DMS53 (cell line): ENCODE measurements at regions not wholly inside any gene's neighbourhood (a gene's known extent, or its start where the extent isn't known, plus 50 kb on each side); places are given as distances from the start of the nearest gene placed in this dataset.
"Not testable (repeated sequence)": the region's sequence is repeated elsewhere in the genome, so short reads cannot be mapped to it uniquely, and the experiment has no call there.

ENCODE experiments used
- DNase-seq: peaks from one replicate; lab custom pipeline; 2025; lab: John Stamatoyannopoulos, UW

DNA sequence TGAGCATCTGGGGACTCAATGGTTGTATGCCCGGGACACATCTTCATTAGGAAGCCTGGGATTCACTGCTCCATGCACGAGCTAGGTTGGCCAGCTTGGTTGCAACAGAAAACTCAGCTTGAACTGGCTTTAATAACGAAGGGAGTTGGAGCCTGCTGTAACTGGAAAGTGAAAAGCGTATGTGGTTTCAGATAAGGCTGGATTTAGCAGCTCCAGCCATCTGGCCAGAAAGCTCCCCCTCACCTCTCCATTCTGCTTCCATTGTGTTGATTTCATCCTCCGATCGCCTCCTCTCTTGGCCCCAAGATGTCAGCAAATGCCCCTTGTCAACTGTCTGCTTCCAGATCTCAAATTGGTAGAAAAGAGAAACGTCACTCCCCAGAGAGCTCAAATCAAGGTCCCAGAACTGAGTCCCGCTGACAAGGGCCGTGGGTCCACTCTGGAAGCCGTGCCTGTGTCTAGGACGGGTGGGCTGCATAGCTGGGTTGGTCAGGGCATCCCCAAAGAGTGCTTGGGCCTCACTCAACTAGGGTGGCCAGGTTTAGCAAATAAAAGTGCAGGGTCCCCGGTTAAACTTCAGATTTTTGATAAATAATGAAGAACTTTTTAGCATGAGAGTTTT lies 117.0 kb upstream of the PMEPA1 start:
- no peak for DNase-seq

DNA sequence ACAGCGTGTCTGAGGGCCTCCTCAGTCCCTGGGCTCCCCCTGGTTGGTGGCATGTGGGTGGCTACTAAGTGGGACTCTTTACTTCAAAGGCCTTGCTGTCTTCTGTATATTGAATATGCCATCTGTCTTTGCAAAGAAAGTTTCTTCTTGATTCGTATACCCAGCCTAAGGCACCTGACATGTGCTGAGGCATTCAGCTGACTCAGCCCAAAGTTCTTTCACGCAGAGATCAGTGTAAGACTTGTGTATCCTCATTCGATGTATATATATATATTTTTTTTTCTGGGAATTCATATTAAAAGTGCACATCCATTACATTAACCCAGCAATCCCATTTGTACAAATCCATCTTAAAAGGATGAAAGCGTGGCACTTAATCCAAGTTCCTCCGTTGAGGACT lies 115.1 kb upstream of the PMEPA1 start:
- no peak for DNase-seq

DNA sequence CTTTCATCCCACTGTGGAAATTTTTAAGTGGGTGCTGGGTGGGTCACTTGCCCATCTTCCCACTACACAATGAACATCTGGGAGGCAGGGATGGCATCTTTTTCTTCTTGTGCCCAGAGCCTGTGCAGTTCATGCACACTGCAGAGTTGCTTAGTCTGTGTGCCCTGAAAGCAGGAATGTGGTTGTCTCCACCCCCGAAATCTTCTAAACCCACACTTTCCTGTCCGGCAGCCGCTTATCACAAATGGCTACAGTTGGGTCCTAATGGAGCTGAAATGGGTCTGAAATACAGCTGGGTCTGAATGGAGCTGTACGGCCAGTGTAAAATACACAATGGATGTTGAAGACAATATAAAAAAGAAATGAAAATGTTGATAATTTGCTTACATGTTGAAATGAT lies 112.1 kb upstream of the PMEPA1 start:
- no peak for DNase-seq

DNA sequence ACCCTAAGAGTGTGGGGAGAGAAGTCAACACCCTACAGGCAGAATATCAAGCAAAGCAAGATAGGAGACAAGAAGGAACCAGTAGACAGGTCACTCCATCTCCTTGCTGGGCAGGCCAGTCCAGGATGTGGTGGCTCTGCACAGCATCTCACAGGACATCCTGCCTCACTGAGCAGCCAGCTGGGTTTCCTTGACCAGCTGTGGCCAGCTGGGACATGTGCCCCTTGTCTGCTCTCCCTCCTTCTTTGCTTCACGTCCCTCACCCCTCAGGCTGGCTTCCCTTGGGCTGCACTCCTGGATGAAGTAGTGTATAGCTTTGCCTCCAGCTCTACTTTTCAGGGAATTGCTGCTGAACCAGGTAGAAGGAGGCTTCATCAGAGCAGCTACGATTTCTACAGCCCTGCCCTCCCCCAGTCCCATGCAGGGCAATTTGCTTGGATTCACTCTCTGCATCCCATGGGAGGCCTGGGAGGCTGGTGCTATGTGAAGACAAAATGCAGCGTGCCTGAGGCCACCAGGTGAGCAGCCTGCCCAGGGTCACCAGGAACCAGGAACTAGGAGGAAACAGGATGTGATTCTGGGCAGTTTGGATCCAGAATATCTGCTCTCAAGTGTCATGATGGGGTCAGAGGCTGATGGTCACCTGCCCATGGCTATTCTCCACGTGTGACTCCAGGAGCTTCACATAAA lies 110.0 kb upstream of the PMEPA1 start:
- no peak for DNase-seq

DNA sequence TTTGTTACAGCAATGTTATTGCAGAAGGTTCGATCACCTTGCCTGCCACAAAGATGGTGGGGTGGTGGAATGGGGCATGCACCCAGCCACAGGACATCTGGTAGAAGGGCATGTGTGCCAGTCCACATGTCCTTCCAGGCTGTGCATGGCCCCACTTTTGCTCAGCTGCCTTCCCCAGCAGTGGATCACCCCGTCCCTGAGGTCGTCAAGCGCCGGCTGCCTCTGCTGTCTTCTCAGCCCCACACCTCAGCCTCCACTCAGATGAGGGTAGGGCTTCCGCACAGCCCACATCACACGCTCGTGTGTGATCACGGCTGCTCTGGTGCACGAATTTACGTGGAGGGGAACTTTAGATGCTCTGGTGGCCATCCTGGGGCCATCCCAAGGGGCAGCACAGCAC lies 109.5 kb upstream of the PMEPA1 start:
- no peak for DNase-seq

DNA sequence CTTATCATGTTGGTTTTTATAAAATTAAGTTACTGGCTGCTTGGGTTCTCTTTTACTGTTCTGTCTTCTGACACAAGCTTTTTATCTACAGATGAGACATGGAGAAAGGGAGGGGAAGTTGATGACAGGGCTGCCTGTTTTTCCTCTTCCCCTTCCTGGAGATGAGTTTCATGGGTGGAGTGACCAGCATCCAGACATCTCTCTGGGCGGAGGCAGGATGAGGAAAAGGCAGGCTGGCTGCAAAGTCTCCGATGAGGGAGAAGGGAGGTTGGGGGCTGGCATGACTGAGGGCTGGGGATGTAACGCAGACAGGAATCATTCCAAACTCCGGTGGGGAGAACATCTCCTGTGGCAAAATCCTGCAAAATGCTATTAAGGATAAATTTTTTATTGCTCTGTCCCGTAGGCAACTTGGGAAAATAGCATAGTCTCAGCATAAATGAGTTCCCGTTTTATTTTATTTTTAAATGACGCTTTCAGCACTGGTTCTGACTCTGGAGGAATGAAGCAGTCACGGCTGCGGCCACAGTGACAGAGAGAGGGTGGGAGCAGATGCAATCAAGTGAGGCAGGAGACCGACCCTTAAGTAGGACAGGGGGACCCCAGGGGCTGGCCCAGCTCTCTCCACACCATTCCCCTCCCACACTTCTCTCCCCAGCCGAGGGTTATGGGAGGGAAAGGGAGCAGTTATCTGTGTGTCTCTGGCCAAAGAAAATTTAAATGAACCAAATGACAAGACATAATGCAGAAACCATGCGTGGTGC lies 108.8 kb upstream of the PMEPA1 start:
- DNase-seq, result no peak

DNA sequence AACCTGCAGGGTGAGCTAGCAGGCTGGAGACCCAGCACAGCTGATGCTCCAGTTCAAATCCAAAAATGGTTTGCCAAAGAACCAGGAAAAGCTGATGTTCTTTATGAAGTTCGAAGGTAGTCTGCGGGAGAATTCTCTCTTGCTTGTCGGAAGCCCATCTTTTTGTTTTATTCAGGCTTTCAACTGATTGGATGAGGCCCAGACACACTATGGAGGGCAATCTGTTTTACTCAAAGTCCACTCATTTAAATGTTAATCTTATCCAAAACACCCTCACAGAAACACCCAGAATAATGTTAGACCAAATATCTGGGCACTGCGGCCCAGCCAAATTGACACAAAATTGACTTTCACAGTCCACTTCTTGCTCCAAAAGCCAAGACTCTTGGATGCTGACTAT lies 105.6 kb upstream of the PMEPA1 start:
- no peak for DNase-seq

DNA sequence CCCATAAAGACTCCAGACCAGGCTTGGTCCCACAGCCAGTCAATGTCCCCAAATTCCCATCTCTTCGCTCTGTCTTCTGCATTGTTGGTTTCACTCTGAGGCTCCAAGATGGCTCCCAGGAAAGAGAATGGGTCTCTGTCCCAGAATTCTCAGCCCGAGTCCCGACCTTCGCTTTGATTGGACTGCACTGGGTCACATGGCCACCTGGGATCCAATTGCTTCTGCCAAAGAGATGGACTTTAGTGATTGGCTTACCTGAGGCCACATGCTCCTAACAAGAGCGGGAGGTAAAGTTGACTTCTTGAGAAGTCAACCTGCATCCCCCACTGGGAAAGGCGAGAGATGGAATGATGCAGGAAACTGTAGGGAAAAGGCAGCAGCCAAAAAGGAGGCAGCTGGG lies 104.7 kb upstream of the PMEPA1 start:
- no peak for DNase-seq

DNA sequence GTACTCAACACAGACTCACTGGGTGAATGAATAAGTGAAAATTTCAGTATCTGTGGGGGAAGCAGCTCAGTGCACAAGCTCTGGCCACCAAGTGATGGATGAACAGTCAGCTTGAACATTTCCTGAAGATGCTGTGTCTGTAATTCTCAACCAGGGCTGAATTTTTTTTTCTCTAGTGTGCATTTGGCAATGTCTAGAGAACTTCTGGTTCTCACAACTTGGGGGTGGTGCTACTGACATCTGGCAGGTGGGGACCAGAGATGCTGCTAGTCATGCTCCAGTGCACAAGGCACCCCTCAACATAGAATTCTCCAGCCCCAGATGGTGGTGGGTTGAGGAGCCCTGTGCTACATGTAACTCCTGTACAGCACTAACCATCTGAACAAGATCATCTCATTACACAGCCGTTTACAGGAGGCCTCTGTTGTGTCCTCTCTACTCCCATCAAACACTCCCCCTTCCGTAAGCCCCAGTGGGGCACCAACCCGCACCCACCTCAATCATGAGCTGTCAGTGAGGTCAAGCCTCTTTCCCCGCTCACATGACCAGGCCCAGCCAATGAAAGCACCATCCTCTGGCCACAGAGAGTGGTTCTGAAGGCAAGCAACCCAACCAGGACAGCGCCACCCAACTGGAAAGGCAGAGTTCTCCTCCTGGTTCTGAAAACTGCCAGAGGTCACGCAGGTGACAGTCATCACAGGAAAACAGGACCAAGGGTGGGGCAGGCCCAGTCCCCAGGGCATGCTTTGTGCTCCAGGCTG lies 103.9 kb upstream of the PMEPA1 start:
- no peak for DNase-seq

DNA sequence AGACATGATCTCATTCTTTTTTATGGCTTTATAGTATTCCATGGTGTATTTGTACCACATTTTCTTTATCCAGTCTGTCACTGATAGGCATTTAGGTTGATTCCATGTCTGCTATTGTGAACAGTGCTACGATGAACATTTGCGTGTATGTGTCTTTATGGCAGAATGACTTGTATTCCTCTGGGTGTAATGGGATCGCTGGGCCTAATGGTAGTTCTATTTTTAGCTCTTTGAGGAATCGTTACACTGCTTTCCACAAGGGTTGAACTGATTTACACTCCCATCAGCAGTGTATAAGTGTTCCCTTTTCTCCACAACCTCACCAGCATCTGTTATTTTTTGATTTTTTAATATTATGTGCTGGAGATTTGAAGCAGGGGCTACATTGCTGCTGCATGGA lies 102.8 kb upstream of the PMEPA1 start:
- not testable (repeated sequence) for DNase-seq

DNA sequence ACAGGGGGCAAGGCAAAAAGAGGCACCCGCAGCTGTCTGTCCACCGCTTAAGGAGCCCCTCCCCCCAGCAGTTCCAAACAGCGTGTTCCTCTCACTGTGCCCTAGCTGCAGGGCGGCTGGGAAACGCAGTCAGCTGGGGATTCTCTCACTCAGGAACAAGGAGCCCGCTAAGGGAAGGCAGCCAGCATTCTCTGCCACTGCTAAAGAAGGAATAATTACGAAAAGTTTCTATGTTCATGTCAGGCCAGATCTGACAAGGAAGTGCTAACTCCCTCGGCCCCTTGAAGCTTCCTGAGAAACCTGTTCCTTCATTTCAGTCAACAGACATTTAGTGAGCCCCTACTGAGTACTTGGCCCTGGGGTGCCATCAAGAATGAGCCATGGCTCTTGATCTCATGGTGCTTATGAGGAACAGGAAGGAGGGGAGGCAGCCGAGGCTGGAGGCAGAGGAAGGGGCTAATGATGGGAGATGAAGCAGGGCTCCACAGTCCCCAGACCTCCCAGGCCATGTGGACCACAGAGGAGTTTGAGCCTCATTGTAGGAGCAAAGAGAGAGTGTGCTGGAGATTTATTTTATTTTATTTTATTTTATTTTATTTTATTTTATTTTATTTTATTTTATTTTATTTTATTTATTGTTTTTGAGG lies 101.7 kb upstream of the PMEPA1 start:
- no peak for DNase-seq

DNA sequence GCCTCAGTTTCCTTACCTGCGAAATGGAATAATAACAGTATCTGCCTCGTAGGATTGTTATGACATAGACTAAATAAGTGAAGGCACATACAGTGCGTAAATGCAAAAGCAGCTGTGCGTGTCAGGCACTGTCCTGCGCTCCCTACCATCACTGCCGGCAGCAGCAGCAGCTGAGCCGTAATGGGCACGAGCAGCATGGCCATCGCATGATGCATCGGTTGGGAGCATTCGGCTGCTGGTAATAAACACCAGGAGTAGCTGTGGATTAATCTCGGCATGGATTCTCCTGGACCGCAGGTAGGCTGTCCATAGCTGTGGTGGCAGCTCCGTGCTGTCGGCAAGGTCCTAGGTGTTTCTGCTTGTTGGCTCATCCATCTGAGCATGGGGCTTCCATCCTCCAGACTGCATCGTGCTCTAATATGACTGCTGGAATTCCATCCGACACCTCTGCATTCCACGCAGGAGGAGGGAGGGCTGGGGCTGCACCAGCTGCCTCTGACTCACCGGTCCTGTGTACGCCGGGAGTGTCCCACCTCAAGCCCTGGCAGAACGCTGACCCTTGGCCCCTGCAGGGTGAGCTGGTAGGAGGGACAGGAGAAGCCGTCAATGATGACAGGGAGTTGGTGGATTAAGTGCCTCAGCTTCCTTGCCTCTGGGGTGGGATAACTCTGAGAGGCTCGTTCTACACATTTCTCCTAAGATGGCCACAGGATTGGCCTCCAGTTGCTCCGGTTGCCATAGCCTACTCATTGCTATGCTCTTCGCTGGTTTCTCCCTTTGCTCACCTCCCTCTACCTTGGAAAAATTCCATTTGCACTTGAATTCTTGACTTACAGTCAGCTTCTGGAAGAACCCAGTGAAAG lies 100.9 kb upstream of the PMEPA1 start:
- no peak for DNase-seq

DNA sequence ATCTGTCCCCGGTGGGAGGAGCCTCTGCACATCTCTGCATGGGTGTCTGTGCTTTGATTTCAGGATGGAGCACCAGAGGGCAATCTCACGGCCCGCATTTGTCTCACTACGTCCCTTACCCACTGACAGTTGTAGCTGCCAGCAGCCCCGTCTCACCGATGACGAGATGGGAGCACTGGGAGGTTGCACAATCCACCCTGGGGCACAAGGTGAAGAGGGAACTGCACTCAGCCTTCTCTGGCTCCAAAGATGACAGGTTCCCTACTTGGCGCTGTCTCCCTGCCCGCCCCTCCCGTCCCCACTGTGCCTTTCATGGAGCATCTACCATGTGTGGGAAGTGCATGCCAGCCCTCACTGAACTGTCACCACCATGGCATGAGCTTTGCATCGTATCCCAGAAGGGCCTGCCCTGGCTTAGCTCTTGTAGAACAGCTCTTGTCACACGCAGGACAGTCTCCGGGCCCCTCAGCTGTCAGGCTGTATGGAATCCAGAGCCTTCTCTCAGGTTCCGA lies 99.9 kb upstream of the PMEPA1 start:
- DNase-seq, result no peak

DNA sequence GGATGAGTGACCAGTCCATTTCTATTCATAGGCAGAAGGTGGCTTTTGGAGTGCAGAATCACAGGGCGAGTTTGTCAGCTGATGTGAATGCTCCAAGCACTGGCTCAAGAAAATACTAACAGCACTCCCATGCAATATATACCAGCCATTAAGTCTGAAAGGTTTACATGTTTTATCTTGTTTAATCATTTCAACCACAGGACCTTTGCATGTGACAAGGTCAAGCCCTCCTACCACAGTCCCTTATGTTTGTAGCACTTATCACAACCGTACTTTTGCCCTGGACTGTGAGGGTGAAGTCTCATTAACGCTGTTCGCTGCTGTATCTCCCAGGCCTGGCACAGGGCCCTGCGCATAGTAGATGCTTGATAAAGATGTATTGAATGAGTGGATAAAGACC lies 99.3 kb upstream of the PMEPA1 start:
- no peak for DNase-seq

DNA sequence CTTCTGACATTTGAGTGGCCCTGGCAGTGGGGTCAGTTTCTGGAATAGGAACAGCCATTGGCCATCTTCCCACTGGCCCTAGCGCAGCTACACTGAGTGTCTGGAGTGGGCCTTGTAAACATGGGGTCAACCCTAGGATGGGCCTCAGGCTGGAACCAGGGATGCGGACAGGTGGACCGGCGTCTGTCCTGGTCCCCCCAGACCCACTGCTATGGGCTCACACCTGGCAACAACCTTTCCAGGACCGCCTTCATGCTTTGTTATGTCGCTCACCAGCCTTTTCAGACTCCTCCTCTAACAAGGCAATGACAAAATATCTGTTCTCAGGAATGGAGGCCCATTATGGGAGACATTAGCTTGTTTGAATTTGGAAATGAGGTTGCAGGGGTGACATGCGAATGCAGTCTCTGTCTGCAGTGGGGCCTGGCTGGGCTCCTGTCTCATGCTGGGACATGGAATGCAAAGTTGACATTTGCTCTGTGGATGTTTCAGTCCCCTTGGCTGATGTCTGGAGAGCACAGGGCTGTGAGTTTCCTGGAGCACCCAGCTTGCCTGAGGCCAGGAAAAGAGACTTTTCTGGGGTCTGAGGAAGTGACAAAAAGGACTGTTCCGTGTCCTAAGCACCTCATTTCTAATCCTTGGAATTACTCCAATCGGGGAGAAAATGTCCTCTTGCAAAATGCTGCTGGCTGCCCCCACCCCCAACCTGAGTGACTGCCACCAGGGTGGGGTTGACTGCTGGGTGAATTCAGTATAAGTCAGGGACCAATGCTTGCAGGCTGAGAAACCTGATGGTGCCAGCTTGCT lies 98.7 kb upstream of the PMEPA1 start:
- DNase-seq, result no peak

DNA sequence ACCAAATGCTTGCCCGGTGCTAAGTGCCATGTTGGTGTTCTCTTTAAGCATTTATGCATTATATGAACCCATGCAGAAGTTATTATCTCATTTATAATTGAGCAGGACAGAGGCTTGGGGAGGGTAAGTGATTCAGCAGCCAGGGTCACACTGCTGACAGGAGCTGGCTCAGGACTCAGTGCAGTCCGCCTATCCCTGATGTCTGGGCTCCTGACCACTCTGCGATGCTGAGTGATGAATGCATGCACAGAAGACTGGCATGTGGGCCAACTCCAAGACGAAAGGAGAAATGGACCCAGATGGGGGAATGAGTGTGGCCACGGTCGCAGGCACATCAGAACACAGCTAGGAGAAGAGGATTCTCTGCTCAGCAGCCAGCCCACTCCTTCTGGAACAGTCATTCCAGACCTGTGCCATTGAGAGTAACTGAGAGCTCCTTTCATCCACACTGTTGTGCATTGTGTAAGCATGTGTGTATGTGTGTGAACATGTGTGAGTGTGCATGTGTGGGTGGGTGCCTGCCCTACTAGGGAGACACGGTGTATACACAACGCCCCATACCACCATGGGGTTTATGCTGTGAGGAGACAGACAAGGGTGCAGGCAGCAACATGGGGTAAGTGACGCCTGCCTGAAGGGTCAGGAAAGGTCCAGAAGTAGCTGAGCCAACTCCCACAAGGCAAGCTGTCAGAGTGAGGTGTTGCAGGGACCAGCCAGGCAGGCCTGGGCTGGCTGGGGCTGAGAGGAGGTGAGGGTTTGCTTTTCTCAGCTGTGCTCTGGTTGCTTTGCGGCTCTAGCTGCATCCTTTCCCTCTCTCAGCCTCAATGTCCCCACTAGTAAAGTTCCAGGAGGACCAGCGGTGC lies 97.8 kb upstream of the PMEPA1 start:
- DNase-seq, result no peak

DNA sequence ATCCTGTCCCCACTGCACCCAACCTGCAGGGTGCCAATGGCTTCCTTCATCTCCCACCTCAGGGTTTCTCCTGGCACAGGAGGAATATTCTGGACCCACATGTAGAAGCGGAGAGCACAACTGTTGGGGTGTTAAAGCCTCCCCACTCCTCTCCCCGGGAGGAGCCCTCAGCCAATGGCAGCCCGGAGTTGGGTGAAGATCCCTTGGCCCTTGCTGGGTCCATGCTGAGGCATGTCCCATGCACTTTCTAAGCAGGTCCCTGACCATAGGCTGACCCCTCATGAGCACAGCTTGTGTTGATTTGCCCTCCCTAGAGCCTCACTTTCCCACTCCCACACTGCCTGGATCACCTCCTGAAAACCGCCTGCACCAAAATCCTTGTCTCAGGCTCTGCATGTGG lies 97.2 kb upstream of the PMEPA1 start:
- no peak for DNase-seq

DNA sequence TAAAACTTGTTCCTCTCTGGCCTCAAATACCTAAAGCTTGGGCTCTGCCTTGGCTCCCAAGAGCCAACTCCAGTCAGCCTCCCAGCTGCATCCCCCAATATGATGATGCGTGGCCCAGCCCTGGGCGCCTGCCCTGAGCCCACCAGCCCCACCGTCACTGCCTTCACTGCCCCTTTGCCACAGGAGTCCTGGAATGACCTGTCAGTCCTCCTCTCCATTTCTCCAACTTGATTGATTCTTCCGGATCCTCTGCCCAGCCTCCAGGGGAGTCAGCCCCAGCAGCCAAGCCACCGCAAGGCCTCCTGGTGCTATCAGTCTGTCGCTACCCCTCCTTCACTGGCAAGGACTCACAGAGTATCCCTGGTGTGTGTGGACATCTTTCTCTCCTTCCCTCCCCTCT lies 96.7 kb upstream of the PMEPA1 start:
- no peak for DNase-seq

DNA sequence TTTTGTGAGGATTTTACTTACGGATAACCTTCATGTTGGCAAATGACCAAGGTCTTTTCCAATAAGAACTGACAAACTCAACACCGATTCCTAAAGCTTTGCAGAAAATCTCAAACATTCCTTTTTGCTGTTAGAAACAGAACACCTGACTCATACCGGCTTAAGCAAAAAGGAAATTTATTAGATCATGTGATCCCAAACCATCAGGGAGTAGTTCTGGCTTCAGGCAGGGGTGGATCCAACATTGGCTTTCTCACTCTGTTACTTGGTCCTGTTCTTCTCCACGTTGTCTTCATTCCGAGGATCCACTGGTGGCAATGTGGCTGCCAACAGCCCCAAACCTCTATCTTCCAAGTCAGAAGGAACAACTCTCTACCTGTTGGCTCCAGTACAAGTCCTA lies 95.9 kb upstream of the PMEPA1 start:
- no peak for DNase-seq
